DMS 273 (cell line): ENCODE measurements at regions not wholly inside any gene's neighbourhood (a gene's known extent, or its start where the extent isn't known, plus 50 kb on each side); places are given as distances from the start of the nearest gene placed in this dataset.
A peak's percentile ranks its signal among the peaks of the same experiment; 100 is the strongest.

ENCODE experiments used
- DNase-seq: peaks from one replicate; lab custom pipeline; 2025; ENCODE audit not compliant: unreplicated experiment; lab: John Stamatoyannopoulos, UW

- DNase-seq = no peak
Observed at GRCh38 chr3:99502871-99503270, 135.5 kb upstream of the COL8A1 start.

GRCh38 chr3:99500485-99500884 lies 137.9 kb upstream of the COL8A1 start:
- no peak for DNase-seq

GRCh38 chr3:99499235-99500158 lies 138.9 kb upstream of the COL8A1 start:
- DNase-seq = peak; percentile 64

GRCh38 chr3:99498550-99499234 lies 139.7 kb upstream of the COL8A1 start:
- no peak for DNase-seq

GRCh38 chr3:99487894-99488293 lies 150.5 kb upstream of the COL8A1 start:
- no peak for DNase-seq

- no peak for DNase-seq
Observed at GRCh38 chr3:99485286-99485685, 153.1 kb upstream of the COL8A1 start.

- DNase-seq = no peak
Observed at GRCh38 chr3:99484871-99485270, 153.5 kb upstream of the COL8A1 start.

GRCh38 chr3:99483841-99484240 lies 154.6 kb upstream of the COL8A1 start:
- no peak for DNase-seq

- no peak for DNase-seq
Observed at GRCh38 chr3:99482191-99482590, 156.2 kb upstream of the COL8A1 start.

- DNase-seq = no peak
Observed at GRCh38 chr3:99481561-99481960, 156.8 kb upstream of the COL8A1 start.

- no peak for DNase-seq
Observed at GRCh38 chr3:99479768-99480167, 158.6 kb upstream of the COL8A1 start.

- DNase-seq = no peak
Observed at GRCh38 chr3:99477650-99478049, 160.7 kb upstream of the COL8A1 start.

- no peak for DNase-seq
Observed at GRCh38 chr3:99475229-99475628, 163.2 kb upstream of the COL8A1 start.

GRCh38 chr3:99474776-99475175 lies 163.6 kb upstream of the COL8A1 start:
- DNase-seq = no peak

GRCh38 chr3:99473321-99473751 lies 165.1 kb upstream of the COL8A1 start:
- DNase-seq = no peak

- DNase-seq = no peak
Observed at GRCh38 chr3:99472385-99472784, 166.0 kb upstream of the COL8A1 start.

GRCh38 chr3:99471353-99472323 lies 166.8 kb upstream of the COL8A1 start:
- no peak for DNase-seq

- no peak for DNase-seq
Observed at GRCh38 chr3:99470841-99471240, 167.6 kb upstream of the COL8A1 start.

GRCh38 chr3:99468918-99469317 lies 169.5 kb upstream of the COL8A1 start:
- no peak for DNase-seq

- no peak for DNase-seq
Observed at GRCh38 chr3:99467420-99467819, 171.0 kb upstream of the COL8A1 start.

- no peak for DNase-seq
Observed at GRCh38 chr3:99466331-99466730, 172.1 kb upstream of the COL8A1 start.
